Thoracic aorta (tissue), 2 donors: ENCODE measurements at regions not wholly inside any gene's neighbourhood (a gene's known extent, or its start where the extent isn't known, plus 50 kb on each side); places are given as distances from the start of the nearest gene placed in this dataset.

Experiments
- ATAC-seq: fragments of 150-250 bp; one replicate; pipeline ENCODE4 v1.8.0; 2017; ENCODE audit warnings: low read depth; ENCODE audit not compliant: insufficient number of reproducible peaks, low FRiP score
- DNase-seq: peaks from one replicate; pipeline ENCODE4 v3.0.0-alpha.2; 2020; ENCODE audit warnings: low spot score
- H3K27ac ChIP-seq, 2 donors: fragments of 200-600 bp; sonication (generic); 1 replicate in 1 of 2; 2 replicates in 1 of 2; pipeline ENCODE4 v1.5.1; 2016; ENCODE audit warnings: mild to moderate bottlenecking in 2 of 2, moderate library complexity in 2 of 2
- H3K27me3 ChIP-seq: fragments of 200-600 bp; sonication (generic); replicated peaks from 2 replicates; pipeline ENCODE4 v1.6.0; 2016; ENCODE audit warnings: mild to moderate bottlenecking; ENCODE audit not compliant: insufficient read depth
- H3K36me3 ChIP-seq: fragments of 200-600 bp; sonication (generic); one replicate; pipeline ENCODE4 v1.5.1; 2016
- H3K4me1 ChIP-seq, 2 donors: fragments of 200-600 bp; sonication (generic); 1 replicate in 1 of 2; 2 replicates in 1 of 2; pipeline versions ENCODE4 v1.5.1 to v1.6.0; 2016; ENCODE audit warnings: low read depth in 2 of 2, mild to moderate bottlenecking in 1 of 2; ENCODE audit not compliant: control insufficient read depth in 1 of 2
- H3K4me3 ChIP-seq: fragments of 200-600 bp; sonication (generic); 2 replicates; pipeline ENCODE4 v1.5.1; 2016; ENCODE audit warnings: mild to moderate bottlenecking
- H3K9me3 ChIP-seq: fragments of 200-600 bp; sonication (generic); 2 replicates; pipeline ENCODE4 v1.5.1; 2016
- TF ChIP-seq, protein P1 (sequence below): fragments of 200-600 bp; sonication (generic); IDR thresholded peaks from one replicate; pipeline ENCODE4 v1.5.1; 2019; ENCODE audit warnings: antibody characterized with exemption

DNA sequence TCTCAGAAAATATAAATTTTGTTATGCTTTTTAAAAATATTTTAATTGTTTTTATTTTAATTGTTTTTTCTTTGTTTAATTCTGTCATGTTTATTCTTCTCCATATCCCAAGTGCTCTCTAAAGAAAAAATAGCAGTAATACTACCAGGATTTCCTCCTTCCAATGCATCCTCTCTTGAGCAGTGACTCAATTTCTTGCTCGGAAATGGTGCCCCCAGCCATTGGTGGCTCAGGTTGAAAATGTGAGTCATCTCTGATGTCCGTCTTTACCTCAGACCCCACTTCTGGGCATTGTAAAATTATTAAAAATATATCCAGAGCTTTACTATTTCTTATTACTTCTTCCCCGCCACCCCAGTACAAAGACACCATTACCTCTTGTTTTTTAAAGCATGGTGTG is 898.5 kb downstream of the METTL15 start:
- H3K9me3 ChIP-seq, result no peaks in the 10 kb centered on the region
- ATAC-seq, result no peak
- H3K4me1 ChIP-seq, result no peaks in the 10 kb centered on the region
- no peaks in the 10 kb centered on the region for H3K27me3 ChIP-seq
- H3K4me3 ChIP-seq, result no peak overlapping the region
- no peak for DNase-seq
- TF ChIP-seq, protein P1, sequence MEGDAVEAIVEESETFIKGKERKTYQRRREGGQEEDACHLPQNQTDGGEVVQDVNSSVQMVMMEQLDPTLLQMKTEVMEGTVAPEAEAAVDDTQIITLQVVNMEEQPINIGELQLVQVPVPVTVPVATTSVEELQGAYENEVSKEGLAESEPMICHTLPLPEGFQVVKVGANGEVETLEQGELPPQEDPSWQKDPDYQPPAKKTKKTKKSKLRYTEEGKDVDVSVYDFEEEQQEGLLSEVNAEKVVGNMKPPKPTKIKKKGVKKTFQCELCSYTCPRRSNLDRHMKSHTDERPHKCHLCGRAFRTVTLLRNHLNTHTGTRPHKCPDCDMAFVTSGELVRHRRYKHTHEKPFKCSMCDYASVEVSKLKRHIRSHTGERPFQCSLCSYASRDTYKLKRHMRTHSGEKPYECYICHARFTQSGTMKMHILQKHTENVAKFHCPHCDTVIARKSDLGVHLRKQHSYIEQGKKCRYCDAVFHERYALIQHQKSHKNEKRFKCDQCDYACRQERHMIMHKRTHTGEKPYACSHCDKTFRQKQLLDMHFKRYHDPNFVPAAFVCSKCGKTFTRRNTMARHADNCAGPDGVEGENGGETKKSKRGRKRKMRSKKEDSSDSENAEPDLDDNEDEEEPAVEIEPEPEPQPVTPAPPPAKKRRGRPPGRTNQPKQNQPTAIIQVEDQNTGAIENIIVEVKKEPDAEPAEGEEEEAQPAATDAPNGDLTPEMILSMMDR, result no peak
- no peak overlapping the region for H3K27ac ChIP-seq
- H3K36me3 ChIP-seq, result no peaks in the 10 kb centered on the region

DNA sequence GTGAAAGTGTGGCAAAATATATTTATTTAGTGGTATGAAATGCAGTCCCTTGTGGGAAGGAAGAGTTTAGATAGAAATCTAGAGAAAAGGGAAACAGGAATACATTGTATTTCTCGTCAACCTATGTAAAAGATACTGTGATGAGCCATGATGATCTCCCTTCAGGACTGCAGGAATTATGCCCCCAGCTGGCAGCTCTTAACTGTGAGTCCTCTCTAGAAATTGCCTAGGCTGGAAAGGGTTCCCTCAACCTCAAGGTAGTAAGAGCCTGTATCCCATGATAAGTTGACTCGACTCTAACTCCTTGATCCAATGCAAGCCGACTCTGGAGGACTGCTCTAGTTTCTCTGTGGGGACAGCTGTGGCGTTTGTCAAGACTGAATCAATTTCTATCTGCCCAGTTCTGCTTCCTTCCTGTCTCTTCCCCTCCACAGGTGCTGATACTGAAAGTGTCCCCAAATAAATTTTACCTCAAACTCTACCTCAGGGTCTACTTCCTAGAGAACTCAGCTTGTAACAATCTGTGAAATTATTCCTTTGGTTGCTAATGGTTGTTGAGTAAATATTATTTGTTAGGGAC is 897.3 kb downstream of the METTL15 start:
- ATAC-seq (no peak), DNase-seq (no peak)
- no peak overlapping the region for H3K4me3 ChIP-seq
- H3K9me3 ChIP-seq, result no peaks in the 10 kb centered on the region
- H3K4me1 ChIP-seq, result no peaks in the 10 kb centered on the region
- TF ChIP-seq, protein P1, result no peak
- no peaks in the 10 kb centered on the region for H3K27me3 ChIP-seq
- H3K27ac ChIP-seq, result no peak overlapping the region
- no peaks in the 10 kb centered on the region for H3K36me3 ChIP-seq

DNA sequence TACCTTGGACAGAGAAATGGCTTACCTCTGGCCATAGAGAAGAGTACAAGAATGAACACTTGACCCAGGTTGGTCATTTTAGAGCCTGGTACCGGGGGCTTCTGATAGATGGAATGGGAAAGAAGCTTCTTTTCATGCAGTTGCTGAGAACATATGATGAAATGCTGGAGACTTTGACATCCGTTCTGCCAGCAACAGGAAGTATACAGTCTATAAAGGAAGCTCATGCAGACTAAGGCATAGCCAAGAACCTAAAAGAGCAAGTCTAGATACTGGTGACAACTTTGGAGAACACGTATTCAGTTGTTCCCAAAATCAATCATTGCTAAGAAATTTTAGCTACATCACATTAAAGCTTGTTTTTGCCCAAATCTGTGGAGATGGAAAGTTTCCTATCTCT is 894.6 kb downstream of the METTL15 start:
- Histone ChIP-seq H3K27me3 (no peaks in the 10 kb centered on the region), H3K4me1 (no peaks in the 10 kb centered on the region), H3K27ac (no peak overlapping the region), H3K36me3 (no peaks in the 10 kb centered on the region), H3K9me3 (no peaks in the 10 kb centered on the region), H3K4me3 (no peak overlapping the region)
- TF ChIP-seq, protein P1, result no peak
- no peak for ATAC-seq
- no peak for DNase-seq

DNA sequence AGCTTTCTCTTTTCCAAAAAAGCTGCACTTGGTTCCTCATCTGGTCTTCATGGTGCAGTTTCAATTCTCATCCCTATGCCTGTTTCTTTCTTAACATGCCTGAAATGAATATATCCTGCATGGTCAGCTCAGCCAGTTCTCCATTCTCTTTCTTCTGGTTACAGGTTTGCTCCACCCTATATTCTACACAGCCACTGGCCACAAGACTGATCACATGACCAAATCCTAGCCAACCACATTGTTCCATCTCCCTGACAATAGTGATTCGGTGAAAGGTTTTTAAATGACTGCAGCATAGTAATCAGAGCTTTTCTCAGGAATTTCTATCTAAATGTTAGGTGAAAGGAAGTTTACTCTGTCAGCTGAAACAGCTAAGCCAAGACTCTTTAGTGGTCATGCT is 891.4 kb downstream of the METTL15 start:
- Histone ChIP-seq H3K4me1 (no peaks in the 10 kb centered on the region), H3K36me3 (no peaks in the 10 kb centered on the region), H3K27ac (no peak overlapping the region), H3K9me3 (no peaks in the 10 kb centered on the region), H3K27me3 (no peaks in the 10 kb centered on the region), H3K4me3 (no peak overlapping the region)
- TF ChIP-seq, protein P1, result no peak
- ATAC-seq, result no peak
- no peak for DNase-seq

DNA sequence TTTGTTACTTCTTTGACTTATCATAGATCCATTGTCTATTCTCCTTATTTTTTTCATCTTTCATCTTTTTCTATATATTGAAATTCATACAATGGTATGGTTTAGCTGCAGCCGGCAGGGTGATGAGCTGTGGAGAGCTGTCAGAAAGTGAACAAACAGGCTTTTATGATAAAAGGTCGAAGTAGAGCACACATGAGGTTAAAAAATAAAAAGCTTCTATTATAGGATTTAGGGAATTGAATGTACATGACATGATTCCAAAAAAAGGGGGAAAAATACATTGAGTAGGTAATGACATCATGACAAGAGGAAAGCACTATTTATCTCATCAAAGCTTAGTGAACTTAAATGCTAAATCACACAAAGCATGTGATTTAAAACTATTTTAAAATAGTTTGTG is 884.8 kb downstream of the METTL15 start:
- no peak overlapping the region for H3K4me3 ChIP-seq
- H3K9me3 ChIP-seq, result no peaks in the 10 kb centered on the region
- TF ChIP-seq, protein P1, result no peak
- H3K27me3 ChIP-seq, result no peaks in the 10 kb centered on the region
- H3K27ac ChIP-seq, result no peak overlapping the region
- DNase-seq, result no peak
- H3K36me3 ChIP-seq, result no peaks in the 10 kb centered on the region
- H3K4me1 ChIP-seq, result no peaks in the 10 kb centered on the region
- ATAC-seq, result no peak
